ENCODE measurements at regions not wholly inside any gene's neighbourhood (a gene's known extent, or its start where the extent isn't known, plus 50 kb on each side); places are given as distances from the start of the nearest gene placed in this dataset.

DNA sequence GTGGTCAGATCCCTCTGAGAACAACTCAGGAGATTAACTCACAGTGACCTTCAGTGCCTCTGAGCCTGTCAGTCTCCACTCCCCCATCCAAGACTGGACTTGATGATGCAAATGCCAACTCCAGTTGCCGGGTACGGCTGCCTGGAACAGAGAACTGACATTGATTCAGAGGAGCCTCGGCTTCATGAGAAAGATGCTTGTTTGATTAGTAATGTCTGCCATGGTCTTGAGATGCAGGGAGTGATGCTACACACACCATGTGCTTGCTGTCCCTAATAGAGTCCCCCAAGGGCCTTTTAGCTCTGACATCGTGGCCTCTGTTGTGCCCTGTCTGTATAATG lies 51.8 kb upstream of the LRP8 start:
- TF ChIP-seq CHD2 (IDR thresholded peaks at IDR 0.05; ENCODE audit: borderline replicate concordance, low read depth, low read length) (no peak), ZNF274 (IDR thresholded peaks at IDR 0.05; ENCODE audit: insufficient read depth, insufficient read length) (no peak), ZNF207 (IDR thresholded peaks at IDR 0.05; ENCODE audit: borderline replicate concordance) (no peak), SP1 (IDR thresholded peaks at IDR 0.05; ENCODE audit: low read depth, low read length) (no peak), CEBPB (IDR thresholded peaks at IDR 0.05; ENCODE audit: borderline replicate concordance in 1 of 2, low read depth in 2 of 2, low read length in 2 of 2) (no peak), HDAC2 (IDR thresholded peaks at IDR 0.05) (no peak)
